Heart left ventricle (tissue), 13 donors: ENCODE measurements at regions not wholly inside any gene's neighbourhood (a gene's known extent, or its start where the extent isn't known, plus 50 kb on each side); places are given as distances from the start of the nearest gene placed in this dataset.

Experiments
- POLR2A ChIP-seq, 2 donors: fragments of 450-650 bp; IDR thresholded peaks; one replicate each; pipeline ENCODE4 v1.6.1; 2017; ENCODE audit warnings: antibody characterized with exemption in 2 of 2, mild to moderate bottlenecking in 2 of 2, moderate library complexity in 2 of 2
- TF ChIP-seq, protein P1 (sequence below), 12 donors: fragments of 200-600 bp; sonication (generic) in 4 of 12; IDR thresholded peaks; one replicate each; pipeline versions ENCODE4 v1.5.0 to v1.8.0; 2018 to 2022; ENCODE audit warnings: antibody characterized with exemption in 12 of 12, mild to moderate bottlenecking in 5 of 12
- donor health status: ischemic (EF 13 %, LVEDD 7.1; RV severe dilation, severe dysfunction).
- donor health status: DM: no; HTN: yes; CAD: no.
- donor health status: DM: no; HTN: no; CAD: no.
- donor health status: ischemic (EF 25% LVEDD 6.9; RV normal size, moderate dysfunction).
- donor health status: ischemic (EF 25% LVEDD 5.7; RV mildly dilated, moderate dysfunction).
- donor health status: ischemic (EF 35%, LVEDD 5.7; RV mildly dilated, moderate dysfunction).
- donor health status: nonischemic (EF 11% LVEDD 7.7; RV severe dilation, severe dysfunction).
- donor health status: DM: yes; HTN: yes; CAD: no.
- donor health status: PGD.
- donor health status: ischemic (EF 29% LVEDD 5.4; RV normal size, mild dysfunction).
- donor health status: nonischemic (EF 23%, LVEDD 6.1; RV moderate dilation, normal function).

DNA sequence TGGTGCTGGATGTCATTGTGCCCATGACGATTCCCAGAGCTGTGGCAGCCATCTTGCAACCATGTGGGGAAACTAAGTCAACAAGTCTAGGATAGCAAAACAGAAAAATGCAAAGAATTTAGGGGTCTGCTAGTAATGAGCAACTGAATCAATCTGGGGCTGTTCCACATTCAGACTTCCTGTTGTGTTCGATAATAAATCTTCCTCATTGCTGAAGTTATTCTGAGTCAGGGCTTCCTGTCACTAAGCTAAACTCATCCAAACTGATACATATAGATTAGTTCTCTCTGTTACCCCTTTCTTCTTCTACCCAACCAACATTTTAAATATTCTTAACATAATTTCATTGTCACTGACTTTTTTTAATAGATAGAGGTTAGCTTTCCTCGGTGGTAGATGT is 205.9 kb downstream of the HACE1 start:
- TF ChIP-seq POLR2A (IDR thresholded peaks at IDR 0.05), result no peak
- TF ChIP-seq, protein P1, sequence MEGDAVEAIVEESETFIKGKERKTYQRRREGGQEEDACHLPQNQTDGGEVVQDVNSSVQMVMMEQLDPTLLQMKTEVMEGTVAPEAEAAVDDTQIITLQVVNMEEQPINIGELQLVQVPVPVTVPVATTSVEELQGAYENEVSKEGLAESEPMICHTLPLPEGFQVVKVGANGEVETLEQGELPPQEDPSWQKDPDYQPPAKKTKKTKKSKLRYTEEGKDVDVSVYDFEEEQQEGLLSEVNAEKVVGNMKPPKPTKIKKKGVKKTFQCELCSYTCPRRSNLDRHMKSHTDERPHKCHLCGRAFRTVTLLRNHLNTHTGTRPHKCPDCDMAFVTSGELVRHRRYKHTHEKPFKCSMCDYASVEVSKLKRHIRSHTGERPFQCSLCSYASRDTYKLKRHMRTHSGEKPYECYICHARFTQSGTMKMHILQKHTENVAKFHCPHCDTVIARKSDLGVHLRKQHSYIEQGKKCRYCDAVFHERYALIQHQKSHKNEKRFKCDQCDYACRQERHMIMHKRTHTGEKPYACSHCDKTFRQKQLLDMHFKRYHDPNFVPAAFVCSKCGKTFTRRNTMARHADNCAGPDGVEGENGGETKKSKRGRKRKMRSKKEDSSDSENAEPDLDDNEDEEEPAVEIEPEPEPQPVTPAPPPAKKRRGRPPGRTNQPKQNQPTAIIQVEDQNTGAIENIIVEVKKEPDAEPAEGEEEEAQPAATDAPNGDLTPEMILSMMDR (IDR thresholded peaks at IDR 0.05), result no peak
